OCI-LY1 (cell line): ENCODE measurements at regions not wholly inside any gene's neighbourhood (a gene's known extent, or its start where the extent isn't known, plus 50 kb on each side); places are given as distances from the start of the nearest gene placed in this dataset.

ENCODE experiments used
- H2AFZ ChIP-seq: fragments of 200-600 bp; sonication (generic), shearing (Covaris generic); 2 replicates; pipeline ENCODE4 v1.6.0; 2014; ENCODE audit warnings: antibody characterized with exemption, mild to moderate bottlenecking, low read length
- H3F3A ChIP-seq: fragments of 200-600 bp; sonication (generic), shearing (Covaris generic); 2 replicates; pipeline ENCODE4 v1.6.0; 2014; ENCODE audit warnings: mild to moderate bottlenecking, antibody characterized with exemption, low read length, moderate library complexity; ENCODE audit not compliant: insufficient read depth
- H3K27ac ChIP-seq: fragments of 200-600 bp; sonication (generic); 2 replicates; pipeline ENCODE4 v1.5.1; 2014; ENCODE audit warnings: low read length, mixed run types, mild to moderate bottlenecking, low read depth; ENCODE audit not compliant: poor library complexity, severe bottlenecking
- H3K27me3 ChIP-seq: fragments of 200-600 bp; sonication (generic); 2 replicates; pipeline ENCODE4 v1.6.0; 2014; ENCODE audit warnings: antibody characterized with exemption, mild to moderate bottlenecking, low read length, moderate library complexity; ENCODE audit not compliant: insufficient read depth
- H3K36me3 ChIP-seq: fragments of 200-600 bp; sonication (generic); 2 replicates; pipeline ENCODE4 v1.6.1; 2014; ENCODE audit warnings: mild to moderate bottlenecking, antibody characterized with exemption, low read length, moderate library complexity, mixed read lengths; ENCODE audit not compliant: insufficient read depth
- H3K4me1 ChIP-seq: fragments of 200-600 bp; sonication (generic); 2 replicates; pipeline ENCODE4 v1.5.1; 2014; ENCODE audit warnings: mild to moderate bottlenecking, low read length, moderate library complexity; ENCODE audit not compliant: insufficient read depth, severe bottlenecking
- H3K4me2 ChIP-seq: fragments of 200-600 bp; sonication (generic), shearing (Covaris generic); 2 replicates; pipeline ENCODE4 v1.6.1; 2014; ENCODE audit warnings: low read length
- H3K4me3 ChIP-seq: fragments of 200-600 bp; sonication (generic); 2 replicates; pipeline ENCODE4 v1.5.1; 2014; ENCODE audit warnings: low read length, low read depth, mild to moderate bottlenecking, mixed read lengths; ENCODE audit not compliant: poor library complexity, severe bottlenecking
- H3K79me2 ChIP-seq: fragments of 200-600 bp; shearing (Covaris generic); 2 replicates; pipeline ENCODE4 v1.6.1; 2016; ENCODE audit warnings: mixed run types, low read length, mixed read lengths; ENCODE audit not compliant: insufficient read depth
- H3K9ac ChIP-seq: fragments of 200-600 bp; sonication (generic), shearing (Covaris generic); 2 replicates; pipeline ENCODE4 v1.6.1; 2014; ENCODE audit warnings: mild to moderate bottlenecking, low read length, mixed read lengths
- H3K9me2 ChIP-seq: fragments of 200-600 bp; sonication (generic), shearing (Covaris generic); 2 replicates; pipeline ENCODE4 v1.6.1; 2014; ENCODE audit warnings: low read depth, mild to moderate bottlenecking, low read length, mixed read lengths
- H3K9me3 ChIP-seq: fragments of 200-600 bp; shearing (Covaris generic); 2 replicates; pipeline ENCODE4 v1.6.1; 2014; ENCODE audit warnings: low read length, mixed read lengths
- H4K20me1 ChIP-seq: fragments of 200-600 bp; sonication (generic), shearing (Covaris generic); 2 replicates; pipeline ENCODE4 v1.6.0; 2016; ENCODE audit warnings: mild to moderate bottlenecking, low read length; ENCODE audit not compliant: insufficient read depth
- EZH2 ChIP-seq: fragments of 200-600 bp; sonication (generic), shearing (Covaris generic); IDR thresholded peaks from 2 replicates; pipeline ENCODE4 v1.8.0; 2017; ENCODE audit warnings: borderline replicate concordance, mixed run types, mild to moderate bottlenecking, antibody characterized with exemption, low read length, moderate library complexity, mixed read lengths
- TF ChIP-seq, protein P1 (sequence below): fragments of 200-600 bp; sonication (generic), shearing (Covaris generic); IDR thresholded peaks from 2 replicates; pipeline ENCODE4 v1.5.1; 2017; ENCODE audit warnings: mild to moderate bottlenecking, antibody characterized with exemption, low read length, moderate library complexity, mixed read lengths

DNA sequence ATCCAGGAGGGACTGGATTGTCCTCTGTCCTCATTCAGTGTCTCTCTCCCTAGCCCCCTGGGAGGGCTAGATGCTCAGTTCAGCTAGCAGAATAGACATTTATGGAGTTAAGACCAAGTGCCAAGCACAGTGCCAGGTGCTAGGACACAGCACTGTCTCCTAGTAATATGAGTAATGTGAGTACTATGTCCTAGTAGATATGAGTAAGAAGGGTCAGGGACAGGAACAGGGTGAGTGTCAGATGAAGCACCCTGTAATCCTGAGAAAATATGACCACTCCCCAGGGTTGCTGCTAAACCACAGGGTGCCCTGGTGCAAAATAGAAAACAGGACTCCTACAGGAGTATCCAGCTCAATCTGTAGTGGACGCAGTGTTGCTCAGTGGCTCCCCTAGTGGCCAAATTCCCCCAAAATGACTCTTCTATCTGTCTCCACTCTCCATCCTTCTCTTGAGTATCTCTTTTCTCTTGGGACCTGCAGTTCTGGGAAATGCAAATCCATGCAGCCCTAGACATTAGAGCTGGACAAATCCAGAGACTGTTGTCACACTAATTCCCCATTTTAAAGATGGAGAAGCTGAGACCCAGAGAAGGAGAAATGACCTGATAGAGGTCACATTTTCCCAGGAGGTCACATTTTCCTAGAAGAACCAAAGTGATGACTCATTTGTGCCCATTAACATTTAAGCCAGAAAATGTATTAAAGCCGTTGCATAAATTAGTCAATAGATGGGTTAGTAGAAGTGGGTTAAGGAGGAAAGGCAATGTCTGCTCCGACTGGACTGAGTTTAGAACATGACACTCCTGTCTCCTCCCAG is 214.3 kb downstream of the NXPE2 start:
- TF ChIP-seq, protein P1, sequence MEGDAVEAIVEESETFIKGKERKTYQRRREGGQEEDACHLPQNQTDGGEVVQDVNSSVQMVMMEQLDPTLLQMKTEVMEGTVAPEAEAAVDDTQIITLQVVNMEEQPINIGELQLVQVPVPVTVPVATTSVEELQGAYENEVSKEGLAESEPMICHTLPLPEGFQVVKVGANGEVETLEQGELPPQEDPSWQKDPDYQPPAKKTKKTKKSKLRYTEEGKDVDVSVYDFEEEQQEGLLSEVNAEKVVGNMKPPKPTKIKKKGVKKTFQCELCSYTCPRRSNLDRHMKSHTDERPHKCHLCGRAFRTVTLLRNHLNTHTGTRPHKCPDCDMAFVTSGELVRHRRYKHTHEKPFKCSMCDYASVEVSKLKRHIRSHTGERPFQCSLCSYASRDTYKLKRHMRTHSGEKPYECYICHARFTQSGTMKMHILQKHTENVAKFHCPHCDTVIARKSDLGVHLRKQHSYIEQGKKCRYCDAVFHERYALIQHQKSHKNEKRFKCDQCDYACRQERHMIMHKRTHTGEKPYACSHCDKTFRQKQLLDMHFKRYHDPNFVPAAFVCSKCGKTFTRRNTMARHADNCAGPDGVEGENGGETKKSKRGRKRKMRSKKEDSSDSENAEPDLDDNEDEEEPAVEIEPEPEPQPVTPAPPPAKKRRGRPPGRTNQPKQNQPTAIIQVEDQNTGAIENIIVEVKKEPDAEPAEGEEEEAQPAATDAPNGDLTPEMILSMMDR: peak; percentile 68
- no peak for TF ChIP-seq EZH2
- no peak overlapping the region for H2AFZ ChIP-seq
- no peaks in the 10 kb centered on the region for H3K9me2 ChIP-seq
- no peaks in the 10 kb centered on the region for H3K79me2 ChIP-seq
- no peaks in the 10 kb centered on the region for H3K4me1 ChIP-seq
- no peaks in the 10 kb centered on the region for H3K9me3 ChIP-seq
- H3K4me2 ChIP-seq: no peak overlapping the region
- H3K4me3 ChIP-seq: no peak overlapping the region
- H3K9ac ChIP-seq: no peak overlapping the region
- no peak overlapping the region for H3K27ac ChIP-seq
- H3F3A ChIP-seq: no peaks in the 10 kb centered on the region
- 0 out of 2 replicates have a peak, but pooled peaks cover 4% of the 10 kb centered on the region for H3K27me3 ChIP-seq
- no peaks in the 10 kb centered on the region for H3K36me3 ChIP-seq
- no peaks in the 10 kb centered on the region for H4K20me1 ChIP-seq

- H3K4me2 ChIP-seq: no peak overlapping the region
- H3K4me1 ChIP-seq: no peaks in the 10 kb centered on the region
- no peak overlapping the region for H3K27ac ChIP-seq
- H4K20me1 ChIP-seq: no peaks in the 10 kb centered on the region
- no peaks in the 10 kb centered on the region for H3K79me2 ChIP-seq
- no peak overlapping the region for H3K4me3 ChIP-seq
- no peaks in the 10 kb centered on the region for H3F3A ChIP-seq
- no peaks in the 10 kb centered on the region for H3K36me3 ChIP-seq
- TF ChIP-seq, protein P1: no peak
- TF ChIP-seq EZH2: no peak
- no peaks in the 10 kb centered on the region for H3K9me3 ChIP-seq
- H2AFZ ChIP-seq: no peak overlapping the region
- no peaks in the 10 kb centered on the region for H3K9me2 ChIP-seq
- no peak overlapping the region for H3K9ac ChIP-seq
- H3K27me3 ChIP-seq: 0 out of 2 replicates have a peak, but pooled peaks cover 4% of the 10 kb centered on the region
These were observed 215.0 kb downstream of the NXPE2 start for GRCh38 chr11:114893329-114893728.

GRCh38 chr11:114896594-114896993 is 218.3 kb downstream of the NXPE2 start:
- TF ChIP-seq EZH2: no peak
- TF ChIP-seq, protein P1: no peak
- H2AFZ ChIP-seq: no peak overlapping the region
- H4K20me1 ChIP-seq: no peaks in the 10 kb centered on the region
- no peaks in the 10 kb centered on the region for H3K79me2 ChIP-seq
- H3K4me3 ChIP-seq: no peak overlapping the region
- no peaks in the 10 kb centered on the region for H3K9me2 ChIP-seq
- no peaks in the 10 kb centered on the region for H3K4me1 ChIP-seq
- H3K36me3 ChIP-seq: no peaks in the 10 kb centered on the region
- H3K4me2 ChIP-seq: no peak overlapping the region
- H3K9ac ChIP-seq: no peak overlapping the region
- no peaks in the 10 kb centered on the region for H3F3A ChIP-seq
- H3K27me3 ChIP-seq: 0 out of 2 replicates have a peak, but pooled peaks cover 4% of the 10 kb centered on the region
- H3K27ac ChIP-seq: no peak overlapping the region
- no peaks in the 10 kb centered on the region for H3K9me3 ChIP-seq
